ENCODE measurements at regions not wholly inside any gene's neighbourhood (a gene's known extent, or its start where the extent isn't known, plus 50 kb on each side); places are given as distances from the start of the nearest gene placed in this dataset.

DNA sequence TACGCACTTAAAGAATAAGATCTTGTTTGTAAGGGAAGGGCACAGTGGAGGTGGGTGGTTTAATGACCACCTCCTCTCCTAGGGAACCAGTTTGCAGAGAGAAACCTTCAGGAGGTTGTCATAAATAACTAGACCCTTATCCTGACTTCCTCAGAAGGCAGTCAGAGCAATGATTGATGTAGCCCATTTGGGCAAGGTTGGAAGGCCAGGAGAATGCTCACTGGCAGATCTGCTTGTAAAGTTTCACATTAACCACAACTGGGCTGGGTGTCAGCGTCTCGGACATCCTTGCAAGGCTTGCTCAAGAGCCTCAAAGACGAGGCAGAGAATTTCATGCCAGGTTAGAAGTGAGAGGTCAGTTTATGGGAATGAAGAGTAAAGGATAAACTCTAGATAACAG lies 87.6 kb upstream of the TRABD2B start:
- H2AFZ ChIP-seq (ENCODE audit: low read length): no peak overlapping the region
- no peaks in the 10 kb centered on the region for H3K36me3 ChIP-seq (ENCODE audit: insufficient read depth, low read length)
- DNase-seq (ENCODE audit: low spot score): no peak
- no peak overlapping the region for H3K4me3 ChIP-seq (ENCODE audit: low read depth, low read length, poor library complexity, severe bottlenecking)
- H3K9me3 ChIP-seq (ENCODE audit: low read length): no peaks in the 10 kb centered on the region
- no peaks in the 10 kb centered on the region for H3K4me1 ChIP-seq (ENCODE audit: insufficient read depth, low read length, poor library complexity, severe bottlenecking)
- no TSS peak for BruUV-seq (replicated peaks)
- H4K20me1 ChIP-seq (ENCODE audit: insufficient read depth, low read length): no peaks in the 10 kb centered on the region
- intact Hi-C loops (cut with micrococcal nuclease; ENCODE audit: unreplicated experiment): no loop called here
- TF ChIP-seq, protein P1, sequence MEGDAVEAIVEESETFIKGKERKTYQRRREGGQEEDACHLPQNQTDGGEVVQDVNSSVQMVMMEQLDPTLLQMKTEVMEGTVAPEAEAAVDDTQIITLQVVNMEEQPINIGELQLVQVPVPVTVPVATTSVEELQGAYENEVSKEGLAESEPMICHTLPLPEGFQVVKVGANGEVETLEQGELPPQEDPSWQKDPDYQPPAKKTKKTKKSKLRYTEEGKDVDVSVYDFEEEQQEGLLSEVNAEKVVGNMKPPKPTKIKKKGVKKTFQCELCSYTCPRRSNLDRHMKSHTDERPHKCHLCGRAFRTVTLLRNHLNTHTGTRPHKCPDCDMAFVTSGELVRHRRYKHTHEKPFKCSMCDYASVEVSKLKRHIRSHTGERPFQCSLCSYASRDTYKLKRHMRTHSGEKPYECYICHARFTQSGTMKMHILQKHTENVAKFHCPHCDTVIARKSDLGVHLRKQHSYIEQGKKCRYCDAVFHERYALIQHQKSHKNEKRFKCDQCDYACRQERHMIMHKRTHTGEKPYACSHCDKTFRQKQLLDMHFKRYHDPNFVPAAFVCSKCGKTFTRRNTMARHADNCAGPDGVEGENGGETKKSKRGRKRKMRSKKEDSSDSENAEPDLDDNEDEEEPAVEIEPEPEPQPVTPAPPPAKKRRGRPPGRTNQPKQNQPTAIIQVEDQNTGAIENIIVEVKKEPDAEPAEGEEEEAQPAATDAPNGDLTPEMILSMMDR (conservative IDR thresholded peaks at IDR 0.05; ENCODE audit: low read length): no peak
- TF ChIP-seq EZH2phosphoT487 (IDR thresholded peaks at IDR 0.05; ENCODE audit: borderline replicate concordance, low read depth, low read length): no peak
- H3K27ac ChIP-seq (ENCODE audit: low read depth, low read length, poor library complexity, severe bottlenecking): no peak overlapping the region
- H3K9me2 ChIP-seq (ENCODE audit: insufficient read depth, low read length): no peaks in the 10 kb centered on the region
- POLR2A ChIA-PET: no interaction called here
- H3K79me2 ChIP-seq (ENCODE audit: insufficient read depth, low read depth, low read length): no peaks in the 10 kb centered on the region
- H3K4me2 ChIP-seq (ENCODE audit: low read length): no peak overlapping the region
- CTCF ChIA-PET (ENCODE audit: unreplicated experiment): no interaction called here

- Histone ChIP-seq H3K4me3 (ENCODE audit: low read depth, low read length, poor library complexity, severe bottlenecking) (no peak overlapping the region), H2AFZ (ENCODE audit: low read length) (no peak overlapping the region), H3K4me2 (ENCODE audit: low read length) (no peak overlapping the region), H3K27ac (ENCODE audit: low read depth, low read length, poor library complexity, severe bottlenecking) (no peak overlapping the region), H3K9me3 (ENCODE audit: low read length) (no peaks in the 10 kb centered on the region), H3K36me3 (ENCODE audit: insufficient read depth, low read length) (no peaks in the 10 kb centered on the region), H3K79me2 (ENCODE audit: insufficient read depth, low read depth, low read length) (no peaks in the 10 kb centered on the region), H4K20me1 (ENCODE audit: insufficient read depth, low read length) (no peaks in the 10 kb centered on the region), H3K9me2 (ENCODE audit: insufficient read depth, low read length) (no peaks in the 10 kb centered on the region), H3K4me1 (ENCODE audit: insufficient read depth, low read length, poor library complexity, severe bottlenecking) (no peaks in the 10 kb centered on the region)
- no peak for TF ChIP-seq EZH2phosphoT487 (IDR thresholded peaks at IDR 0.05; ENCODE audit: borderline replicate concordance, low read depth, low read length)
- TF ChIP-seq, protein P1 (conservative IDR thresholded peaks at IDR 0.05; ENCODE audit: low read length): no peak
- DNase-seq (ENCODE audit: low spot score): no peak
- intact Hi-C loops (cut with micrococcal nuclease; ENCODE audit: unreplicated experiment): no loop called here
- no TSS peak for BruUV-seq (replicated peaks)
- ChIA-PET POLR2A (interaction anchor here (0.6 to 0.7 kb wide), 2 partner anchors 303 to 1536 kb away, joined by 3 read pairs; no protein-coding TSS in a partner anchor), CTCF (ENCODE audit: unreplicated experiment) (no interaction called here)
These were observed 85.2 kb upstream of the TRABD2B start for GRCh38 chr1:48082271-48082962.
